Fibroblast of skin of abdomen (primary cell): ENCODE measurements at regions not wholly inside any gene's neighbourhood (a gene's known extent, or its start where the extent isn't known, plus 50 kb on each side); places are given as distances from the start of the nearest gene placed in this dataset.
A peak's percentile ranks its signal among the peaks of the same experiment; 100 is the strongest.
"Not testable (repeated sequence)": the region's sequence is repeated elsewhere in the genome, so short reads cannot be mapped to it uniquely, and the experiment has no call there.

ENCODE experiments used
- DNase-seq: peaks from one replicate; pipeline ENCODE4 v3.0.0-alpha.2; 2013

GRCh38 chrX:149420566-149420965 is 84.5 kb downstream of the IDS start:
- not testable (repeated sequence) for DNase-seq

GRCh38 chrX:149398027-149398426 is 107.1 kb downstream of the IDS start:
- no peak for DNase-seq

DNA sequence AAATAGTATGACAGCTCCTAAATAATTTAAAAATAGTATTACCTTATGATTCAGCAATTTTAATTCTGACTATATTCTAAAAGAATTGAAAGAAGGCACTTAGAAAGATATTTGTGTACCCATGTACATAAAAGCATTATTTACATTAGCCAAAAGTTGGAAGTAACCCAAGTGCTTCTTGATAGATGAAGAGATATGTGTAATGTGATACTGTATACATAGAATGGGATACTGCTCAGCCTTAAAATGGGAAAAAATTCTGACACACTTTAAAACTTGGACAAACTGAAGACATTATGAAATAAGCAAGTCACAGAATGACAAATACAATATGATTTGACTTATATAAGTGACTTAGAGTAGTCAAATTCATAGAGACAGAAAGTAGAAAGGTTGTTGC is 112.2 kb downstream of the IDS start:
- DNase-seq = peak; percentile 33

DNA sequence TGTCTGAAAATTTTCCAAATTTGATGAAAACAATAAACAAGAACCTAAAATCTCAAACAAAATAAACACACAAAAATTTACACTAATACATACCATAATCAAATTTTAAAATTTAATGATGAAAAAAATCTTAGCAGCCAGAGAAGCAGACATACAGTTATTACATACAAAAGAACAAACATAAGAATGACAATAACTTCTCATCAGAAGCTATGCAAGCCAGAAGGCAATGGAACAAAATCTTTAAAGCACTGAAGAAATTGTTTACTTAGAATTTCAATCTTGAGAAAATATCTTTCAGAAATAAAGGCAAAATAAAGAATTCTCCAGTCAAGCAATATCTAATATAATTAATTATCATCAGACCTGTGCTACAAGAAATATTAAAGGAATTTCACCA is 121.3 kb downstream of the IDS start:
- DNase-seq = no peak

- peak; percentile 51 for DNase-seq
Measured at GRCh38 chrX:149374751-149375150, 130.4 kb downstream of the IDS start.

- peak; percentile 52 for DNase-seq
Measured at GRCh38 chrX:149372866-149373265, 132.2 kb downstream of the IDS start.

DNA sequence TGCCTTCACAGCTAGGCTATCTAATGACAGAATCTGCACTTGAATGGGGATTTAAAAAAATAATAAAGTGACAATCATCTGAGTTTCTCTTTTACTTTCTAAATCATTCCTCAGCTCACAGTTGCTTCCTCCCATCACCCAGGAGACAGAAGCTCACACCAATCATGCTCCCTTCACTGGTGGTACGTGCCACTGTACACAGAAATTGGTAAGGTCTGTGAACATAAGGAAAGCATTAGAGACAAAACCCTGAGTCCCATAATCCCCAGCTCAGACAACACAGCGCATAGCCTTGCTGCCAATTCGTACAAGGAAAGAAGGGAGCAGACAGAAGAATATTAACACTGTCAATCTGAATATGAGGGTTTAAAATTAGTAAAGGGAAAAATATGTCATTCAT is 133.1 kb downstream of the IDS start:
- peak; percentile 76 for DNase-seq

- DNase-seq = peak; percentile 69
Measured at GRCh38 chrX:149370097-149370496, 135.0 kb downstream of the IDS start.

- DNase-seq = no peak
Measured at GRCh38 chrX:149365552-149365951, 139.6 kb downstream of the IDS start.

GRCh38 chrX:149365061-149365460 is 140.0 kb downstream of the IDS start:
- peak; percentile 74 for DNase-seq

- no peak for DNase-seq
Measured at GRCh38 chrX:149363965-149364364, 141.1 kb downstream of the IDS start.

DNA sequence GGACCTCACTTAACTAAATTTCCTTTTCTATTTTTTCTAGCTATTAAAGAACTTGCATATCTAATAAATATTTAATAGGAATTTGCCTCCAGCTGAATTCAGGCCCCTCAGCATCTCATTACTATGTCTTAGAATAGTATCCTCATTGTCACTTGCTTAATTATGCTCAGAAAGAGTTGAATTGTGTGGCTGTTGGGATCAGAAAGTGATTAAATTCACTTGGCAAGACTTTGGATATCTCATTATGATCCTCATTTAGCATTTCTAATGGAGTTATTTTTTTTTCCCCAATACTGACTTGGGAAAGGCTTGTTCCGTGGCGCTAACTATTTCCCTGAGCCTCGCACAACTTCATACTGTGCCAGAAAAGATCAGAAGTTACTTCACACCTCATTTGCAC is 158.8 kb downstream of the IDS start:
- no peak for DNase-seq

DNA sequence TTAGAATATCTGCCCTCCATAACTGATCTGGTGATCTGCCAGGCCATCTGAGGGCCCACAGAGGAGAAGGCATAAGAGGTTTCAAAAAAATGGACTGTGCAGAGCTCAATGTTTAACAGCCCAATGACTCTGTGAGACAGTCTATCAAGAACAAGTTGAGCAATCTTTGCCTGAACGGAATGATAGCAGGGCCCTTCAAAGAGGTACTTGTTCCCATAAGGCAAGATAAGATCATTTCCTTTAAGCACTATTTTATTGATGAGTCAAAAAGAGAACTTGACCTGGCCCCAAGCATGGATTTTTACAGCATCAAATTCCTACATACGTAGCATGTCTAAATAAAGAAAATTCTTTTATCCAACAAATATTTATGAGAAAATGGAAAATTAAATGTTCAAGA is 182.8 kb downstream of the IDS start:
- no peak for DNase-seq

GRCh38 chrX:149313871-149314371 is 191.2 kb downstream of the IDS start:
- peak; percentile 26 for DNase-seq

DNA sequence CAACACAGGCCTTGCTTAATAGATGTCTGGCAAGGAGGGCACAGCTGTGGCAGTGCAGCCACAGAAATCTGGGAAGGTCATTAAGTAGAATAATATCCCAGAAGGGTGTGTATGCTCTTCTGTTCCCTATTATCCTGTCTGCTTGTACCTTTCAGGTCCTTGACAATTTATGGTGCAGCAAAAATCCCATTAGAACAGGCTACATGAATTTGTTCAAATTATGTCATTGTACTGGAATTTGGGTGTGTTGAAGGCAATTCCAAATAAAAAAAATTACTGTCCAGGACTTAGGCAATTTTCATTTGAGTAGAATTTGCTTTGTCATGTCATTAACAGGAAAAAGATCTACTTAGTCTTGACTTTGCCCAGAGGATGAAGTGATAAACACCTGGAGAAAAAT is 192.1 kb downstream of the IDS start:
- peak; percentile 9 for DNase-seq

DNA sequence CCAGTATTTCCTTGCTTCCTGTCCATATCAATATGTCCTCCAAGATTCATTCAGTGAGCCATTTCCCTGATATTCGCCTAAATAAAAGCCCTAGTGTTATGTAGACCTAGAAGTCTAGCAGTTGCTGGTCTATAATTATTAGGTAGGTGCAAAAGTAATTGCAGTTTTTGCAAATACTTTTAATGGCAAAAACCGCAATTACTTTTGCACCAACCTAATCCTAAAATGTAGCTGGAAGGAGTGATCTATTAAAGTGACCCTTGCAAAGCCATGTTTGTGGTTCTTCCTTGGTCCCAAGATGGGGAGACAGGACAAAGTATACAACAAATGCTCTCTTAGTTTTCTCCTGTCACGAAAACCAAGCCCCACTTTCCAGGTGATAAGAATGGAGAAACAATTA is 193.0 kb downstream of the IDS start:
- no peak for DNase-seq

DNA sequence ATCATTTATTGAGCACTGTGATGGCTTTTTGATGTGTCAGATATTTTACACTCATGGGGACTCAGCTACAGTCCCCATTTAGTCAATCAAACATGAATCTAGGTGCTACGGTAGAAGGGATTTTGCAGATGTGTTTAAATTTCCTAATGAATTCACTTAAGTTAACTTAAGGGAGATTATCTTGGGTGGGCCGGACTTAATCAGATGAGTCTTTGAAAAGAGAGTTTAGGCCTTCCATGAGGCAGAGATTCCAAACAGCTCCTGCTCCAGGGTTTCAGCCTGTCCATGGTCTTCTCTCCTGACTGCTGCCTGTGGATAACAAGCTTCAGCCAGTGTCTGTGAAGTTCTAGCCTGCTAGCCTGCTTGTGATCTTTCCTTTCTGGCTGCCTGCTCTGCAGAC is 202.4 kb downstream of the IDS start:
- DNase-seq = no peak

GRCh38 chrX:149298111-149298510 is 207.0 kb downstream of the IDS start:
- peak; percentile 1 for DNase-seq

GRCh38 chrX:149296092-149296491 is 209.0 kb downstream of the IDS start:
- DNase-seq = no peak

DNA sequence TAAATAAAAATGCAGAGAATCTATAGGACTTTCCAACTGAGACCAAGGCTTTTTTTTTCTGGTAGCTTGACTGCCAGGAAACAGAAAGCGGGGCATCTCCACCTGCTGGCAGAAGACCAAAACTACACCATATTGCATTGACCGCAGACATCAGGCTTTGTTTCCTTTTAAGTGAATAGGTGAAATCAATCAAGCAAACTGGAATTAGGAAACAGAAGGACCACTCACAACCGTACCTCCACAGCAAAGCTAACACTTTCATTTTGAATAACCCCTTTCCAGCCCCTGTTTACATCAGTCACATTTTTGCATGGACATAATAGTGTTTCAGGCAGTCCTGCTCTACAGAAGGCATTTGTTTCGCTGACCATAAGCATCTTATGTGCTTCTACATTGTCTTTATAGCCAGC is 218.2 kb downstream of the IDS start:
- DNase-seq = peak; percentile 37

DNA sequence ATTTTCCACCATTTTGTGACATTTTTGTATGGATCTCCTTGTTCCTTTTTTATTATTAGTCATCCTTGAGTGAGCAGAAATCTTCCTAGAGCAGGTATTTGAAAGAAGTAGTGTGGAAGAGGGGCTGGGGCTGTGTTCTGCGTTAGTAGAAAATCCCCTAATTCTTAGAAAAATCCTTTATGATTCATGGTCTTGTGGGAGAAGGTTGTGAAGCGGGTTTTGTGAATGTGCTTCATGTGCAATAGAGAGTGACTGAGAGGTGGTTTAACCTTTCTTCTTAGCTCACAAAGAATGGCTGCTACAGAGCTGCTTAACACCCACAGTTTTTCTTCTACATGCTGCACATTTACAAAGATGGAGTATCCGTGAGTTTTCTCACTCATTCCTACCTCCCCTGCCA is 220.5 kb downstream of the IDS start:
- no peak for DNase-seq

- DNase-seq = no peak
Measured at GRCh38 chrX:149283853-149284252, 221.3 kb downstream of the IDS start.

- DNase-seq = no peak
Measured at GRCh38 chrX:149282909-149283308, 222.2 kb downstream of the IDS start.

GRCh38 chrX:149280011-149280410 is 225.1 kb downstream of the IDS start:
- DNase-seq = no peak

- DNase-seq = peak; percentile 1
Measured at GRCh38 chrX:149275836-149276235, 229.3 kb downstream of the IDS start.
